ENCODE measurements at regions not wholly inside any gene's neighbourhood (a gene's known extent, or its start where the extent isn't known, plus 50 kb on each side); places are given as distances from the start of the nearest gene placed in this dataset.
"Not testable (repeated sequence)": the region's sequence is repeated elsewhere in the genome, so short reads cannot be mapped to it uniquely, and the experiment has no call there.

GRCh38 chr4:107359208-107359607, 323.1 kb upstream of the DKK2 start:
- WGBS = 100% methylated on average over 1 of the region's 1 CpG
- Histone ChIP-seq H3K27ac (ENCODE audit: low read depth, low read length) (no peak overlapping the region), H3K36me3 (ENCODE audit: insufficient read depth, low read length) (no peaks in the 10 kb centered on the region), H3K4me3 (ENCODE audit: low read length) (no peak overlapping the region), H3K9me3 (ENCODE audit: insufficient read depth, low read depth, low read length) (no peaks in the 10 kb centered on the region), H3K9ac (ENCODE audit: low read depth, low read length) (no peak overlapping the region), H3K27me3 (ENCODE audit: insufficient read depth, low read length) (no peaks in the 10 kb centered on the region), H3K4me1 (ENCODE audit: insufficient read depth, low read length) (no peaks in the 10 kb centered on the region)

- H3K9ac ChIP-seq (ENCODE audit: low read depth, low read length); H3K27me3 ChIP-seq (ENCODE audit: insufficient read depth, low read length); H3K27ac ChIP-seq (ENCODE audit: low read depth, low read length); H3K9me3 ChIP-seq (ENCODE audit: insufficient read depth, low read depth, low read length); H3K4me3 ChIP-seq (ENCODE audit: low read length); H3K36me3 ChIP-seq (ENCODE audit: insufficient read depth, low read length): not testable (repeated sequence)
- H3K4me1 ChIP-seq (ENCODE audit: insufficient read depth, low read length) = peaks cover 15% of the 10 kb centered on the region
- 65% methylated on average over 11 of the region's 11 CpGs for WGBS
These were observed 318.2 kb upstream of the DKK2 start for GRCh38 chr4:107354304-107354703.

- Histone ChIP-seq H3K9ac (ENCODE audit: low read depth, low read length) (no peak overlapping the region), H3K4me3 (ENCODE audit: low read length) (no peak overlapping the region), H3K36me3 (ENCODE audit: insufficient read depth, low read length) (no peaks in the 10 kb centered on the region), H3K27ac (ENCODE audit: low read depth, low read length) (no peak overlapping the region), H3K27me3 (ENCODE audit: insufficient read depth, low read length) (no peaks in the 10 kb centered on the region), H3K4me1 (ENCODE audit: insufficient read depth, low read length) (peaks cover 33% of the 10 kb centered on the region), H3K9me3 (ENCODE audit: insufficient read depth, low read depth, low read length) (peaks cover 8% of the 10 kb centered on the region)
These were observed 315.1 kb upstream of the DKK2 start for GRCh38 chr4:107351196-107351595.

DNA sequence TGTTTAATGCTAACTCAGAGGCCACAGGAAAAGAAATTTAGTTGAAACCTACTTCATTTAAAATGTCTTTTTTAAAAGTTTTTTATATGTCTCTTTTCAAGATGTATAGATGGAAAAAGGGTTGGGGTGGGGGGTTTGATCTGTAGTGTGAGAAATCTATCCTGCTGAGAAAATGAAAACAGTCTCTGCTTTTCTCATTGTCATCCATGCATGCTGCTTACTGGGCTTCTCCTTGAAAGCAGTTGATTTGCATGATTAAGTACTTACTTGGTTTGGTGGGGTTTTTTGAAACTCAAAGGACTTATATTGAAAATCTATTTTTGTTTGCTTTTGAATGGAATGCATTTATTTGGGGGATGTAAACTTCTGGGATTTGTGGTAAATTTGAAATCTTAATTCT, 313.6 kb upstream of the DKK2 start:
- Histone ChIP-seq H3K4me1 (ENCODE audit: insufficient read depth, low read length) (peaks cover 33% of the 10 kb centered on the region), H3K27ac (ENCODE audit: low read depth, low read length) (peak overlapping the region; percentile 86), H3K4me3 (ENCODE audit: low read length) (peak overlapping the region; percentile 25), H3K36me3 (ENCODE audit: insufficient read depth, low read length) (no peaks in the 10 kb centered on the region), H3K9ac (ENCODE audit: low read depth, low read length) (peak overlapping the region; percentile 50; the same call in 1 of the 2 replicates), H3K9me3 (ENCODE audit: insufficient read depth, low read depth, low read length) (peaks cover 8% of the 10 kb centered on the region), H3K27me3 (ENCODE audit: insufficient read depth, low read length) (no peaks in the 10 kb centered on the region)

DNA sequence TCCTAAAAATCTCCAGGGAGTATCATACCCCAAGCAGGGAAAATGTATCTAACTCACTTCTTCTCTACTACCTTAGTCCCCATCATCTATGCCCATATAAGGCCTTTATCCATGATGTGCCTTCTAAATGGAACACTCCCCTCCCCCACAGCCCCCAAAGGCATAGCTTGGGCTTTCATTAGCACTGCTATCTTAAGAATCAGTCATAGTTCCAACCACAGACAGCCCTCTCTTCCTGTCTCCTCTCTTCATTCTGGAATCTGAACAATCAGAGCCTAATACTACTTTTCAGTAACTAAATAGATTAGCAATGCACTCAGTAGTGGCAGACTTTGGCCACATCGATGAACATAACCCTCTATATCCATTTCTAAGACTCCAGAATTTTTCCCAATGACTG, 313.2 kb upstream of the DKK2 start:
- 27% methylated on average over 1 of the region's 1 CpG for WGBS
- Histone ChIP-seq H3K4me3 (ENCODE audit: low read length) (peak overlapping the region; percentile 25), H3K27ac (ENCODE audit: low read depth, low read length) (peak overlapping the region; percentile 86), H3K27me3 (ENCODE audit: insufficient read depth, low read length) (no peaks in the 10 kb centered on the region), H3K9me3 (ENCODE audit: insufficient read depth, low read depth, low read length) (peaks cover 8% of the 10 kb centered on the region), H3K36me3 (ENCODE audit: insufficient read depth, low read length) (no peaks in the 10 kb centered on the region), H3K4me1 (ENCODE audit: insufficient read depth, low read length) (peaks cover 33% of the 10 kb centered on the region), H3K9ac (ENCODE audit: low read depth, low read length) (peak overlapping the region; percentile 50; the same call in 1 of the 2 replicates)

DNA sequence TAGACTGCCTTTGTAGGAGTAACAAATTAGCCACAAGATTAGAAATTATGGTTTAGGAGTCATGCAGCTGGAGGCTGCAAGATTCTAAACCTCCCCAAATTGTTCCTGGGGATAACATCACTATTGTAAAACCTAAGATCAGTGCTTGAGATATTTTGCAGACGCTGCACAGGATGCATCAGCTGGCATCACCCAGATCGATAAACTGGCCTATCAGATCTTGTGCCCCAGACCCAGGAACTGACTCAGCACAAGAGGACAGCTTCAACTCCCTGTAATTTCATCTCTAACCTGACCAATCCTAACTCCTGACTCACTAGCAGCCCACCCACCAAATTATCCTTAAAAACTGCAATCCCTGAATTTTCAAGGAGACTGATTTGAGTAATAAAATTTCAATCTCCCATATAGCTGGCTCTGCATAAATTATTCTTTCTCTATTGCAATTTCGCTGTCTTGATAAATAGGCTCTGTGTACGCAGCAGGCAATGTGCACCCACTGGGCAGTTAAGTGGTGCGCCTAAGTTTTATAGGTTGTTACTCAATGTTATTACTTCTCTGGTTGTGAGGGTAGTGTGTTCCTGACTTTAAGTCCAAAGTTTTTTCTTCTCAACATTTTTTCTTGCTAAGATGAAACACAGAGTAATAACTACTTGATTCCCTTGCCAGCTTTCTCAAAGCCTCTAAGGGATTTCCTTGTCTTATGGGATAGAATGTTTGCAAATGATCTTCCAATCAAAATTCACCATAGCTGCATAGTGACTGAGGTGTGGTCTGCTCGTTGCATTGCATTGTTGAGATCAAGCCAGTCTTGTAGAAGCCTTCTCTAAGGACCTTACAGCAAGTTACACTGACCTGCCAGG, 312.3 kb upstream of the DKK2 start:
- H3K27me3 ChIP-seq (ENCODE audit: insufficient read depth, low read length) = no peaks in the 10 kb centered on the region
- H3K9me3 ChIP-seq (ENCODE audit: insufficient read depth, low read depth, low read length) = peaks cover 2% of the 10 kb centered on the region; the same call in 1 of the 2 replicates
- H3K27ac ChIP-seq (ENCODE audit: low read depth, low read length) = peak overlapping the region; percentile 86
- H3K36me3 ChIP-seq (ENCODE audit: insufficient read depth, low read length) = no peaks in the 10 kb centered on the region
- peak overlapping the region; percentile 50; the same call in 1 of the 2 replicates for H3K9ac ChIP-seq (ENCODE audit: low read depth, low read length)
- peaks cover 33% of the 10 kb centered on the region for H3K4me1 ChIP-seq (ENCODE audit: insufficient read depth, low read length)
- H3K4me3 ChIP-seq (ENCODE audit: low read length) = no peak overlapping the region
- 89% methylated on average over 6 of the region's 6 CpGs for WGBS

GRCh38 chr4:107333518-107333917, 297.4 kb upstream of the DKK2 start:
- WGBS = 100% methylated on average over 1 of the region's 1 CpG
- Histone ChIP-seq H3K4me3 (ENCODE audit: low read length) (no peak overlapping the region), H3K27ac (ENCODE audit: low read depth, low read length) (no peak overlapping the region), H3K27me3 (ENCODE audit: insufficient read depth, low read length) (no peaks in the 10 kb centered on the region), H3K9me3 (ENCODE audit: insufficient read depth, low read depth, low read length) (peaks cover 19% of the 10 kb centered on the region), H3K4me1 (ENCODE audit: insufficient read depth, low read length) (no peaks in the 10 kb centered on the region), H3K9ac (ENCODE audit: low read depth, low read length) (no peak overlapping the region), H3K36me3 (ENCODE audit: insufficient read depth, low read length) (no peaks in the 10 kb centered on the region)

GRCh38 chr4:107332656-107333055, 296.5 kb upstream of the DKK2 start:
- not testable (repeated sequence) for H3K4me1 ChIP-seq (ENCODE audit: insufficient read depth, low read length); H3K27ac ChIP-seq (ENCODE audit: low read depth, low read length); H3K4me3 ChIP-seq (ENCODE audit: low read length); H3K36me3 ChIP-seq (ENCODE audit: insufficient read depth, low read length); H3K9ac ChIP-seq (ENCODE audit: low read depth, low read length); H3K27me3 ChIP-seq (ENCODE audit: insufficient read depth, low read length)
- 100% methylated on average over 1 of the region's 1 CpG for WGBS
- peaks cover 28% of the 10 kb centered on the region for H3K9me3 ChIP-seq (ENCODE audit: insufficient read depth, low read depth, low read length)

- Histone ChIP-seq H3K4me3 (ENCODE audit: low read length) (no peak overlapping the region), H3K9ac (ENCODE audit: low read depth, low read length) (no peak overlapping the region)
These were observed 294.8 kb upstream of the DKK2 start for GRCh38 chr4:107330916-107331315.

DNA sequence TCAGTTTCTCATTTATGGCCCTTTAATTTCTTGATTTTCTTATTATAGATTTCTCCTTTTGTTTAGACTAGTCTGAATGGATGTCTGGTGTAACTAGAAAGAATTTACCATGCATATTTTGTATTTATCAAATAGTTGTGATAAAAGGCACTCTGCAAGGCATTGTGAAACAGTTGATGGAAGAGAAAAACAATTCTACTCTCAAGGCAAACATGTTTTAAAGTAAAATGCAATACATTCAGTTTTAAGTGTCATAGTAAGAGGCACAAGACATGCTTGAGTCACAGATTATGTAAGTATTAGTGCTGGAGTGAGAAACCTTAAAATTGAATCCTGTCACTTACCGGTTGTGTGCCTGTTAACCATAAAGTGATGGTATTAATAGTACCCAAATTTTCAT, 283.3 kb upstream of the DKK2 start:
- no CpG with 5 or more reads among the region's 1 CpG for WGBS
- no peaks in the 10 kb centered on the region for H3K36me3 ChIP-seq (ENCODE audit: insufficient read depth, low read length)
- no peaks in the 10 kb centered on the region for H3K9me3 ChIP-seq (ENCODE audit: insufficient read depth, low read depth, low read length)
- no peak overlapping the region for H3K9ac ChIP-seq (ENCODE audit: low read depth, low read length)
- no peaks in the 10 kb centered on the region for H3K27me3 ChIP-seq (ENCODE audit: insufficient read depth, low read length)
- no peaks in the 10 kb centered on the region for H3K4me1 ChIP-seq (ENCODE audit: insufficient read depth, low read length)
- H3K27ac ChIP-seq (ENCODE audit: low read depth, low read length) = no peak overlapping the region
- no peak overlapping the region for H3K4me3 ChIP-seq (ENCODE audit: low read length)

More at GRCh38 chr4:107330916-107331315, 294.8 kb upstream of the DKK2 start:
- H3K9me3 ChIP-seq (ENCODE audit: insufficient read depth, low read depth, low read length) = peaks cover 41% of the 10 kb centered on the region
- no peak overlapping the region for H3K27ac ChIP-seq (ENCODE audit: low read depth, low read length)
- H3K4me1 ChIP-seq (ENCODE audit: insufficient read depth, low read length) = no peaks in the 10 kb centered on the region
- H3K27me3 ChIP-seq (ENCODE audit: insufficient read depth, low read length) = no peaks in the 10 kb centered on the region
- no peaks in the 10 kb centered on the region for H3K36me3 ChIP-seq (ENCODE audit: insufficient read depth, low read length)

GRCh38 chr4:107318078-107318477, 282.0 kb upstream of the DKK2 start:
- H3K4me1 ChIP-seq (ENCODE audit: insufficient read depth, low read length) = no peaks in the 10 kb centered on the region
- H3K9ac ChIP-seq (ENCODE audit: low read depth, low read length) = no peak overlapping the region
- H3K4me3 ChIP-seq (ENCODE audit: low read length) = no peak overlapping the region
- no peak overlapping the region for H3K27ac ChIP-seq (ENCODE audit: low read depth, low read length)
- no peaks in the 10 kb centered on the region for H3K9me3 ChIP-seq (ENCODE audit: insufficient read depth, low read depth, low read length)
- no peaks in the 10 kb centered on the region for H3K36me3 ChIP-seq (ENCODE audit: insufficient read depth, low read length)
- WGBS = 60% methylated on average over 1 of the region's 1 CpG
- no peaks in the 10 kb centered on the region for H3K27me3 ChIP-seq (ENCODE audit: insufficient read depth, low read length)

- Histone ChIP-seq H3K4me1 (ENCODE audit: insufficient read depth, low read length) (no peaks in the 10 kb centered on the region), H3K36me3 (ENCODE audit: insufficient read depth, low read length) (no peaks in the 10 kb centered on the region), H3K9me3 (ENCODE audit: insufficient read depth, low read depth, low read length) (no peaks in the 10 kb centered on the region), H3K9ac (ENCODE audit: low read depth, low read length) (no peak overlapping the region), H3K27me3 (ENCODE audit: insufficient read depth, low read length) (no peaks in the 10 kb centered on the region), H3K4me3 (ENCODE audit: low read length) (no peak overlapping the region), H3K27ac (ENCODE audit: low read depth, low read length) (no peak overlapping the region)
These were observed 281.5 kb upstream of the DKK2 start for GRCh38 chr4:107317611-107318010.
